ENCODE measurements at regions not wholly inside any gene's neighbourhood (a gene's known extent, or its start where the extent isn't known, plus 50 kb on each side); places are given as distances from the start of the nearest gene placed in this dataset.

DNA sequence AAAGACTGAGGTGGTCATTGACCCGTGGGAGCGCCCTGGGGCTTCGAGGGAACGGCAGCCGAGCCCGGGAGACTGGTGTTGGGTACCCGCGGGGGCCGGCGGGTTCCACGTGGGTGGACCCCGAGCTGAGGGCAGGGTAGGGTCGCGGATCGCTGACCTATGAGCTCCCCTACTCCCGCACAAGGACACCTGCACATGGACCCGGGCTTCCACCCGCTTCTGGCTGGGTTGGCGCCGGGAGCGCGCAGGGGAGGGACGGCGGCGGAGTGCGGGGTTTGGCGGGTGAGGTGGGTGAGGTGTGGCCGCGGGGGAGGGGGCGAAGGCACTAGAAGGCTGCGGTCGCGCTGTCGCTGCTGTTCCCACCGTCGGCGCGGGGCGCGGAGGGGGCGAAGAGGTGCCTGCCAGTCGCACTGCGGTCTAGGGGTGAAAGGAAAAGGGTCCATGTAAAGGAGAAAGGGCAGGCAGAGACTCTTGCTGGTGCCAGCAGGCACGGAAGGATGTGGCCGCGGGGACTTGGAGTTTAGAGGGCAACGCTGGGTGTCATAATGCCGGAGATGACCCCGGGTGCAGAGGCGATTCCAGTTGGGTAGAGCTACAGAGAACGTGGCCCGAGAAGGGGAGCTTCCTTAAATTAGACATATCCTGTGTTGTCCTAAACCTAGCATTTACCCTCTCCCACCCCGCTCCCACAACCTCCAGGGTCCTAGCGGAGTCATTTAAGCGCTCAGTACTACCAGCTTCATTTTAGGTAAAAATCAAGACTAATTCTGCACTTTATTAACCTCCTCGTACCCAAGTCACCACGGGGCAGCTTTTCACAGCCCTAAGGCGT is 245.9 kb upstream of the TOPAZ1 start:
- DNase-seq, result peak; percentile 11 to 15

DNA sequence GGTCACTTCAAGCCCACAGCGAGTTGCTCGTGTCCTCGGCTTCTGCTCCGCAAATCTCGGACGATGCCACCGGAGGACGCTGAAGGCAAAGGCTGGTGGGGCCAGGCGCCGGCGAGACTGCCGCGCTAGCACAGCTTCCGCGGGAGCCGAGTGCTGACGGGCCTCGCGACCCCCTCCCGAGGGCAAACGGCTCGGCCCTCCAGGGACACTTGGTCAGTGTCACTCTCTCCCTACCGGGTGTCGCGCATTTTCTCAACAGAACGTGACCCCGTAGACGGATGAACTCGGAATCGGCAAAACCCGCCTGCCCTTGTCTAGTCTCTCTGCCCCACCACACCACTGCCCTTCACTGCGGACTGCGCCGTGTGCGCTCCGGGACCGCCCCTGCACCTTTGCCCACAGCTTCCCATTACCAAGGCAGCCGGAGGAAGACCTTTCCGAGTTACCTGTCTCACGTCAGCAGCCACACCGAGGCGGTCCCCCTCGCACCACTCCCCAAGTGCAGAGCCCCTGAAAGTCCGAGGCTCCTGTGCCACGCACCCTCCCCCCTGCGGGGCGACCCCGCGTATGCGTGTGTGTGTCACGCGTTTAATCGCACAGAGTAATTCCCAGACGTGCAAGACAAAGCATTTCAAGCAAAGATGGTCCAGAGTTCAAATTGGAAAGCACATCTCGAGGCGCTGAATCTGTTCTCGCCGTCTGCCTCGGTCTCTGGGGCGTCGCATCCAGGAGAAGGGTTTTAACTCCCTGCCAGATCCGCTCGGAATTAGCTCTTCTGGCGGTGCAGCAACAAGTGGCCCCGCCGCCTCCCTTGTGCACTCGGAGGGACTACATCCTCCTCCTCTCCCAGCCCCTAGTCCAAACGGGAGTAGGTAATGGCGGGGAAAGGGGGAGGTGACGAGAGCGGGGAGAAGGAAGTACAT is 245.0 kb upstream of the TOPAZ1 start:
- peak; percentile 22 to 29 for DNase-seq

DNA sequence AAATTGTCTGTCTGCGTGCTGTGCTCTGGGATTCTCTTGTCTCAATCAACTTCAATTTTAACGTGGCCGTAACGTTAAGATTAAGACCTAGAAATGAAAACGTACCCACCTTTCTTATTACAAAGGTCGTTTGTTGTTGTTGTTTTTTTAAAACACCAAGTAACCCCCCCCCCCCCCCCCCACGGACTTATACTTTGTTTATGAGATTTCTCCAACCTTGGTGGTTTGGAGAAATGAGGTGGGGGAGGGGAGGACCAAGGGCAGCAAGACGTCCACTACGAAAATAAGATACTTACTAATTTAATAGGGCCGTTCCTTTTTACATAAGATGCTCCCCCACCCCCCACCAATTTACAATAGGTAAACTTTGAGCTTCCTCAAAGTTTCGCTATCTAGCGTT is 244.4 kb upstream of the TOPAZ1 start:
- no peak for DNase-seq

DNA sequence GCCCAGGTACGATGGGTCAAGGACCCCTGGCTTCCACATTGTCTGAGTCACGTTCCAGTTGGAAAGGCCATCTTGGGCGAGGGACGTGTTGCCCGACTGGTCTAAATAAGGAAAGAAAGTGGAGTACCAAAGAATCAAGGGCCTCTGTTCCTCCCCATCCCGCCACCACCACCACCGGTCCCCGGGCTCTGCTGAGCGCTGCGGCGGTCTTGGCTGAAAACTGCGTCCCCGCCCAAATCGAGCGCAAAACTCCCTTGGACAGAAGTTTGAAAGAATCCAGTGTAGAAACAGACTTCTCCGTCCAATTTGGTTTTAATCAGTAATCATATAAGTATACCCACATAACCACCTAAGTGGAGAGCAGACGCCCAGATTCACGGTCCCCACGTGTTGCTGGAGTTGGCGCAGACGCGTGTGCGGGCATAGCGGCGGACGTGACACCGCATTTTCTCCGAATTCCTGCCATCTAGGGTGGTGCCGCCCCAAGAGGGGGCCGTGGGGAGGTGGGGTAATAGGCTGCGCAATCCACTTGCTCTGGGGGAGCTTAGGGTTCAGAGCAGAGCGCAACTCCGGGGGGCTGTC is 243.8 kb upstream of the TOPAZ1 start:
- peak; percentile 8 to 25 for DNase-seq

DNA sequence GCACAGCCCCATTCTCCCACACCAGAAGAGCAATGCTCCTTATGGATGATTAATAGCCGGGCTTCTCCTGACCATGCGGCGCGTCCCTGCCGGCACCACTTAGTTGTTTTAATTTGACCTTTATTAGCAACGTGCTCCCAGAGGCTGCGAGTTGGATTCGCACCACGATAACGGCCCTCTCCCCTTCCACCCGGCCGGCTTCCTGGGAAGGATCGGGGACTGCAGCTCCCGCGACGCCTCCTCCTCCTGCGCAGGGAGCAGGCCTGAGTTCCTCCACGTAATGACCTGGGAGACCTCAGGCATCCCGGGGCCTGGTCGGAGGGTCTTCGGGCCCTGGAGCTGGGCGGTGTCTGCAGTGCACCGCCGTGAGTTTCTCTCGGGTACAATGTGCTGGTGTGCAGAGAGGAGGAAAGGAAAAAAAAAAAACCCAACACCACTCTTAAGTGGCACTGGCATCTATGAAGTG is 243.3 kb upstream of the TOPAZ1 start:
- DNase-seq, result no peak

DNA sequence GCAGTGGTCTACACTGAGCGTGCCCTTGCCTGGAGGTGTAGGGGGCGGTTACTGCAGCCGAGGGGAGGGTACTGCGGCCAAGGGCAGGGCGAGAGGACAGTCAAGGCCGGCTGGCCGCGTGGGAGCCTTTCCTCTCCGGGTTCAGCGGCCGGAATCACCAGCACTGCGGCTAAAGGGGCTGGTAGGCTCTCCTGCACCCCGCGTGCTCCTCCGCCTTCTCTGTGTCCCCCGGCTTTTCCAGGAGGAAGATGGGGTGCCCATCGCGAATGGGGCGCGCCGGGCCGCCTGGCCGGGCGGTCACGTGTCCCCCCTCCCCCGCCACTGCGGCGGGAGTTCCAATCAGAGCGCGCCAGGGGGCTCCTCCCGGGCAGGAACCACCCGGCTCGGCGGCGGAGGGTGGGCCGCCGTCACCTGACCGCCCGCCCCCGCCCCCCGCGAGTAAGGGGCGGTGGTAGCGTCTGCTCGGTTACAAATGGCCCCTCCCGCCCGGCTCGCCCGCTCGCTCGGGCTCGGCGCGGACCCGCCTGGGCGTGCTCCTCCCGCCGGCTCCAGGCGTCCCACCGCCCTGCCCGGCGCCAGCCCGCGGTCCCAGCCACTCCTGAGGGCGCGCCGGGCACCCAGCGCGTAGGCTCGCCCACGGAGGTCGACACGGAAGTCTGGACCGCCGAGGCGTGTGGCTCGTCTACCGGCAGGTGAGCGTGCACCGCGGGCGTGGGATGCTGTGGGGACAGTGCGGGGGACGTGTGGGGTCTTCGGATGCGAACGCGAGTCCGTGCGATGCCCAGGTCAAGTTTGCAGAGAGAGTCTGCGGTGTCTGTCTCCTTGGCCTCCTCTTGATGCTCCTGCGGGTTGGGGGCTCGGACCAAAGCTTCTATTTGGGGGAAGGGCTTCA is 242.6 kb upstream of the TOPAZ1 start:
- no peak for DNase-seq

DNA sequence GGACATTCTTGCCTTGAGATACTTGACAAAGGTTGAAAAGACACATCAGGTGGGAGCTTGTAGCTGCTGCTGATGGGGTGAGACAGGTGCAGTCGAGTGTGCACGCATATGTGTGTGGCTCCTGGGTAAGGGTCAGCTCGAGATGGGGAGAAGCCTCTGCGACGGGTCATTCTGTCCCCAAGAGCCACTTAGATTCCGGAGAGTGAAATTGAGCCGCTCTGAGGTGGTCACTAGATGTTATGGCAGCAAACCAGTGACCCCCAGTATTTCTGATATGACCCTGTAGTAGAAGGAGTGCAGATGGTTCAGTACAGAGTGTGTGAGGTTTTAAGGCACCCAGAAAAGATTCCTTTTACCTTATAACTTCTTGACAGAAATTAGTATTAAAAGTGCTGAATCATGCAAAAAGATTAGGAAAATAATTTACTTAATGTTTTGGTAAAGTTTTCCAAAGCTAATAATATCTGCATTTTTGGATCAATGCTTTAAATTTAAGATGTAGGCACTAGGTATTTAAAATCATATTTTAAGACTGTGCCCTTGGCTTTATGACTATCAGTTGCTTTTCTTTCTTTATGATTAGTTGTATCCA is 241.9 kb upstream of the TOPAZ1 start:
- DNase-seq, result no peak

DNA sequence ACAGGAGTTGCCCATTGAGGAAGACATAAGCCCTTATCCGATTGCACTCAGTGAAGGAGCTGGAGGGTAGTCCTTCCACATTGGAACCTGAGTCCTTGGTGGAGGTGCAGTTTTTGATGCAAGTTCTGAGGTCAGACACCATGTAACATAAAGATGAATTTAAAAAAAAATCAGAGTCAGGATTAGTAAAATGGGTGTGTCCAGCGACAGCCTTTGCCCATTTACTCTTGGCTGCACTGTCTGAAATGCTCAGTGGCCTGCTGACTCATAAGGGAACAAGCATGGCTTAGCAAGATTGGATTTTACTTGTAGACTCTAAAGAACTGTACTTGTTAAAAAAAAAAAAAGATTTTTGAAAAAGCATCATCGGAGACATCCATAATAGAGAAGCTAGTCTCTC is 241.1 kb upstream of the TOPAZ1 start:
- DNase-seq, result no peak

DNA sequence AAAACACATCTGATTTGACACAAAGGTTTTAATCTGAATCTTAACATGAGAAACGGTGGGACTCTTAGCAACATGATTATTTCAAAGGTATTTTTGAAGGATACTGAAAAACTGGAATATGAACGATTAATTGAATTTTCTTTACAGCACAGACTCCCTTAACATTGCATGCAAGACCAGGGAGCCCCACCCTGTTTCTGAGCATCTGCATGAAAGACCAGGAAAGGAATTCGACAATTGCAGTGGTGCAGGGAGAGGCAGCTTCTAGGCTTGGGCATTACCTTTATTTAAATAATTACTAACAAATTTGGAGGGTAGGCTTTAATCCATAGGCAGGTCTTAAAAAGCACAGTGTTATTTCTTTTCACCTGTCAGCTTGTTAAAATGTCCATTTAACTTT is 240.6 kb upstream of the TOPAZ1 start:
- DNase-seq, result no peak

DNA sequence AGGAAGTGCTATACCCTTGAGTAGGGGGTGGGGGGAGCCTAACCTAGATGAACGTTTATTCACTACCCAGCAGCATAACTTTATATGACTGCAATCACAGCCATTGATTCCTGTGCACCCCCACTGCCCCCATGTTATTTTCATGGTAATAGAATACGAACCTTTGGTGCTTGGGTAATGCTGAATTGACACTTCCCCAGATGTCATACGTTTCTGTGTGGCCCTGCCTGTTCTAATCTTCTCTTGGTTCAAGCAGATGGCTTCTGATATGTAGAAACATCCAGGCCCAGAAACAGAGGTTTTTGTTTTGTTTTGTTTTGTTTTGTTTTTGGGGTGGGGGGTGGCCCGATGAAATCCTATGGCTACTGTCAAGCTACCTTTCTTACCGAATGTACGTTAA is 237.9 kb upstream of the TOPAZ1 start:
- DNase-seq, result no peak

DNA sequence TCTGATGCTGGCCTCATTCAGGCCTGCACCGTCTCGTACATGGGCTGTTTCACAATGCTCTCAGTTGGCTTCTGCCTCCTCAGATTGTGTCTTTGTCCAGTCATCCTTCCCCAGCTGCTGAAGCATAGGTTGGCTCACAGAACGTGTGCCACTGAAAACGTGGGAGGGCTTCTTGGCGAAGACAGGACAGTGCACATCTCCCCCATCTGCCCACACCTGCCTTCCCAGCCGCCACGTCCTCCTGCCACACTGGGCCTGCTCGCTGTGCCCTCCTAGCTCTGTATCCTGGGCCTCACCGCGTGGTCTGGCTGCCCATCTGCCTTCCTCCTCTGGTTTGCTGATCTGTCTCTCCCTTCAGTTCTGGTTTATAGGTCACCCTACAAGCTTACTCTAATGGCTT is 230.0 kb upstream of the TOPAZ1 start:
- no peak for DNase-seq

DNA sequence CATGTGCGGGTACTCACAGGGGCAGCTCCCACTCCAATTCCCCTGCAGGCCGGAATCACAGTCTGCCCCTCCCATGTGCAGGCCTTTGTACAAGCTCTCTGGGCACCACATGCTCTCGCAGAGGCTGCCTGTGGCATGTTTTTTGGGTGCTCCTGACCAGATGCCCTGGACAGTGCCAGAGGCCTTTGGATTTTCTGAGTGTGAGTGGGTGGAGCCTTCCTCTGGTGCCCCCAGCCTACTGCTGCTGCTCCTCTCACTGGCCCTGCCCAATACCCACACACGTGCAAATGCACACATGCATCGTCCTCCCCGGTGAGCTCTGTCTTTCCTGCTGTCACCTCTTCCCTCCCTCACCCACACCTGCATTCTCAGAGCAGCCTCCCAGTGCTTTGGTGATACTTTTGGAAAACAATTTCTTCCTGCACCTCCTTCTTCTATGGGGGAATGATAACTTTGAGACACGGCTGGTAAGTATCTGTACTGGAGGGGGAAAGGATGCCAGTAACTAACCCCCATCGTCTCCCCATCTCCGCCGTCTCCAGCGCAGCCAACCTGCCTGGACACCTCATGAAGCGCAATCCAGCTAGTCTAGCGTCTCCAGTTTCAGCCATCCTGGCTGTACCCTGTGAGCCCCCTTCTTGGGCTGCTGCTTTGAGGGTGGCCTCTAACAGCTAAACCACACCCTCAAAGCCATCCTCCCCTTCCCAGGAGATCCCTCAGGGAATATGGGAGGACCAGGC is 229.4 kb upstream of the TOPAZ1 start:
- DNase-seq, result no peak

DNA sequence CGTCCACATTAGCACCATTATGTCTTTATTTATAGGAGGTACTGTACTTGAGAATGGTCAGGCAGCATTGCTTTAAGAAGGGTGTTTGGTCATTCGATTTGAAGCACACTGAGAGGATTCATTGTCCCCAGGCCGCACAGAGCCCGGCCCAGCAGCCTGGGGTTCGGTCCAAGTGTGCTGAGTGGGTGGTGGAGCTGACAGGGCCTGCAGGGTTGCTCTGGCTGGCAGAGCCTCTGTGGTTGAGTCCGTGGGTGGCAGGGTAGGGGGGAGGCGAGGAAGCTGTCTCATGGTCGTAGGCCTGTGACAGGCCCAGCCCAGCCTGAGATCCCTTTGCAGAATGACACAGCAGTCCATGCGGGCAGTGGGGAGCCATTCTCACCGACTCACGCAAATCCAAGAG is 227.7 kb upstream of the TOPAZ1 start:
- no peak for DNase-seq

DNA sequence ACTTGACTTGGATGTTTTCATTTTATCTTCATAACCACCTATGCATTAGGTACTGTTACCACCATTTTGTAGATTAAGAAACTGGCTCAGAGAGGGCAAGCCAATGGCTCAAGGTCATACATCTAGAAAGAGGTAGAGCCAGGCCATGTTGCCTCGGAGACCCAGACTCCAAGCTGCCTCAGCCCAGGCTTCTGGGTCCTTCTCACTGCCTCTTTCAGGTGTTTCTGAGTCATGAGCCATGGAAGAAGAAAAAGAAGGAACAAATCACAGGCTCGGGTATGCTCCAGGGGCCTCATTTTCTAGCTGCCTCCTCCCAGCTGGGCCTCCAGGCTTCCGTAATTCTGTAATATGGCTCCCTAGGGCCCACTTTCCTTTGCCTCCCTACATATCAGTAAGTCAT is 226.5 kb upstream of the TOPAZ1 start:
- no peak for DNase-seq

DNA sequence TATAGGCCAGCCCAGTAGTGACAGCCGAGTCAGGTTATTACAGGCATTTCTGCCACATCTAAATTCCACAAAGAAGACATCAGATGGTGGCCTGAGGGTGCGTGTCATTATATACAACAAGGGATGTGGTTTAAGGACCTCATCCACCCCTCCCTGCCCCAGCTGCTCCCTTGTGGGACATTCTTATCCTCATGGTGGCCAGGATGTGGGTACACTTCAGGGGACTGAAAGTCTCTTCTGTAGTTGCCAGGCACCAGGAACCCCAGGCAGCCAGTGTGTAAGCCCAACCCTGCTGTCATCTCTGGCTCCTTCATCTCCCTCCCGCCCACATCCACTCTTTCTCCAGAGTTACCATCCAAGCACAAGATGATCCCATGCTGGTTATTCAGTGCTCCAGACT is 224.9 kb upstream of the TOPAZ1 start:
- no peak for DNase-seq

DNA sequence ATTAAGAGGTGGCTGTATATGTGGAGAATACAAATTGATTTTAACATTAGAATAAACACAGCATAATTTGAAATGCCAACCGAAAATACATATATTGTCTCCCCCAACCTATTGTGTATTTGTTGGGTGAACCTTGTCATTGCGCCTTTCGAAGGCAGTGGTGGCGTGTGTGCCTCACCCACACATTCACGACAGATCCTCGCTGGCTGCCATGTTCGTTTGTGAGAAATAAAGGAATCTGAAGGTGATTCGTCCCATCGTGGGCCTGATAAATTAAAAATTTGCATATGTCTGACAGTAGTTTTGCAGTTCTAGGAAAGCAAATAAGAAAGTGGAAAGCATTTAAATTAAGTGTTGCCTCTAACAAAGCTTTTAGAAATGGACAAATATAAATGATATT is 222.8 kb upstream of the TOPAZ1 start:
- DNase-seq, result no peak

DNA sequence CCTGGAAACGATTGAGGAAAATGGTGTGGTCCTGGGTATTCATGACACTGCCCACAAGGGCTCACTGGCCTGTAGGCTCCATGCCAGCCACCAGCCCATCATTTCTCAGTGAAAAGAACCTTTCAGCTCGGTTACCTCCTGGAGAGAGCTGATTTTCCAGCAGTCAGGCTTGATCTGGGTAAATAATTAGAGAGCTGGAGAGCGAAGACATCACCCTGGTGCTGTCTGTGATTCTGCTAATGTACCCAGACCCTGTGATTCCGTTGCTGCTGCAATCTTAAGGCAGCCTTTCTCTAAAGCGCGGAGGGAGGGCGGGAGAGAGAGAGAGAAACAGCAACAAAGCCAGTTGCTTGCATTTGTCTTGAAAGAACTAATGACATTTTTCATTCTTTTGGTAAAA is 221.9 kb upstream of the TOPAZ1 start:
- no peak for DNase-seq

DNA sequence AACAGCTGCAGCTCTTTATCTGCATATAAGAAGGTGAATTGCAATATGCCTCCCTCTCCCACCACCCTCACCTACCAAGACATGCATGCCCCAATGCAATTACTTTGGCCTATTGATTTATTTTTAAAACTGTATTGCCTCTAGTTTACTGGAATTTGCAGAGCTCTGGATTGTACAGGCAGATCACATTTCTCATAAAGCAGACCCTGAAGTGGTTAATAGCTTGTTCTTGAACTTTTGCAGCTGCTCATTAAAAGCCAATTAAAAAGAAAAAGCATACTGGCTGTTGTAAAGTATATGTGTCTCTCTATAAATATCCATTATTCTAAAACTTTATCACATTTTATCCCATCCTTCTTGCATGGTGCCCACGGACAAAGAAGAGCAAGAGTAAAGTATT is 221.5 kb upstream of the TOPAZ1 start:
- no peak for DNase-seq

DNA sequence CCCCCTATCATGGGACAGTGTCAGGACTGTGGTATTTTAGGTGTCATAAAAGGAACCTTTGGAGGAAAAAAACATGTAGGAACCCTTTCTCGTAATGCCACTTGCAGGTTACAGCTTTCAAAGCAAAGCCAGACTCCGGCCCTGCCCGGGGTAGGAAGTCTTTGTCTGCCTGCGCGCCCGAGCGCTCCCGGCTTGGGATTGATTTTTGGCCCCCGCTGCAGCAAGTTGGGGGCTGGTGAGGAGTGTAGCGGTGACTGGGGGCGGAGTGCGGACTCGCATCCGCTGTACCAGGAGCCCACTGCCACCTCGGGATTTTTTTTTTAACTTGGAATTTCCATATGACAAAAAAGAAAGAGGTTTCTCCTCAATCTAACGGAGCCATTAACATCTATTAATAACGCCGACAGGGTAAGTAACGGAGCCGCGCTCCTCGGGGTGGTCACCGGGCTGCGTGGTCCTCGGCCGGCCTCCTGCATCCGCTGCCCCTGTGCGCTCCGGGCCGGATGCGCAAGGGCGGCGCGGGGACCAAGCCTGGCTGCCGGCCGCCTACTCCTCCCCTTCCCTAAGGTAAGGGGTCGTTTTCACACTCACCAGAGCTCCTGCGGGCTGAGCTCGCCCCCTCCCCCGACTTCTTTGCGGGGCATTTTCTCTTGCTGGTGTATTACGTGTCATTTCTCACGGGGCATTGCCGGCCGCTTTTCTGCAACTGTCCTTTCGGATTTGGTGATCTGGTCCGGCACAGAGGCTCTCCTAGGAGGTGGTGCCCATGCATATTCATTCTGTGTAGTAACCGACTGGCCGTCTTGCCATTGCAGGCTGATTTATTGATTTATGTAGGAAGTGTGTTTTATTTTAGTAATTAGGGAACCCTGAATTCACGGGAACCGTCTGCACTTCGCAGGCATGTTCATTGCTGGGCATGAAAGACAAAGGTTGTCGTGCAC is 219.8 kb upstream of the TOPAZ1 start:
- no peak for DNase-seq

DNA sequence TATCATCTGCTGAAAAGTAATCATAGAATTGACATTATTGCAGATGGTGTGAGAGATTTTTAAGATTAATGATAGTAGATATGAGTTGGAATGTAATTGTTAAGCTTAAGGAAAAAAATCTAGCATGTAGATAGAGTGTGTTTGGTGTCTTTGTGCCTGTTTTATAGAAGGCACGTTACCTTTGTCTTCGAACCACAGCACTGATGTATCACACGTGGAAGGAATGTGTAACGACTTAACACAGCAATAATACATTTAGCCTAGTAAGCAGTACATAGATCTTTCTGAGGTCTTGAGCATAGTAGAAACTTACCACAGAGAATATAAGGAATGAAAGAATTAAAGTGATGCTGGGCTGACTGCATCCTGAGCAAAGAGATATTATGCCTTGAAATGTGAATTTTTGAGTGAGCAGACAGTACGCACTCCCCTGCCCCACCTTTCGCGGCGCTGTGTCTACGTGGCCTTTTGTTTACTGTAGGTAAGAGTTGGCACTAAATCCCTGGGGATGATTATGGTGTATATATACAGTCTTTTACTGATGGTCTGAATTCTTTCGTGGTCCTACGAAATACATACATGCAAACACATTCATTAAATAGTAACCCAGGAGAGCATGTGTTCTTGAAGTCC is 217.6 kb upstream of the TOPAZ1 start:
- DNase-seq, result no peak
